AG09319 (cell line): ENCODE measurements at regions not wholly inside any gene's neighbourhood (a gene's known extent, or its start where the extent isn't known, plus 50 kb on each side); places are given as distances from the start of the nearest gene placed in this dataset.
"Not testable (repeated sequence)": the region's sequence is repeated elsewhere in the genome, so short reads cannot be mapped to it uniquely, and the experiment has no call there.

Experiments used
- DNase-seq: peaks from one replicate; pipeline ENCODE4 v3.0.0-alpha.2; 2010; ENCODE audit warnings: low read depth; ENCODE audit errors: extremely low read depth
- TF ChIP-seq, protein P1 (sequence below): IDR thresholded peaks from 2 replicates; pipeline ENCODE4 v1.5.1; 2011; ENCODE audit warnings: low read depth, mild to moderate bottlenecking, inconsistent platforms, low read length, moderate library complexity

DNA sequence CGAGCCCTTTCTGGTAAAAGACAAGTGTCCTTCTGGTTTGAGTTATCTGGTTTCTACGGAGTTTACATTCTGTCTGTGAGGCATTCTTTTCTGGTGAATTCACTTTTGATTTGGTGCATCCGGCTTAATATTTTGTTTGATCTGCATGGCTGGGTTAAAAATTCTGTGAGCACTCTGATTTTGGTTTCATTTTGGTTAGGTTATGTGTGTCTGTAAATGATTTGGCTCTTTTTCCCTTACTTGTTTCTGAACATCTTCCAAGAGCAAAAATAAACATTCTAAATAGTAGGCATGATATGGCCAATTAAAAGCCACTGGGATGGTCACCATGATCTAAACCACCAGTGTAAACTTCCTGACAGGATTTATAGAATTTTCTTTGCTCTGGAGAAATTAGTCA is 85.7 kb upstream of the PTPN13 start:
- DNase-seq = peak; percentile 63
- TF ChIP-seq, protein P1, sequence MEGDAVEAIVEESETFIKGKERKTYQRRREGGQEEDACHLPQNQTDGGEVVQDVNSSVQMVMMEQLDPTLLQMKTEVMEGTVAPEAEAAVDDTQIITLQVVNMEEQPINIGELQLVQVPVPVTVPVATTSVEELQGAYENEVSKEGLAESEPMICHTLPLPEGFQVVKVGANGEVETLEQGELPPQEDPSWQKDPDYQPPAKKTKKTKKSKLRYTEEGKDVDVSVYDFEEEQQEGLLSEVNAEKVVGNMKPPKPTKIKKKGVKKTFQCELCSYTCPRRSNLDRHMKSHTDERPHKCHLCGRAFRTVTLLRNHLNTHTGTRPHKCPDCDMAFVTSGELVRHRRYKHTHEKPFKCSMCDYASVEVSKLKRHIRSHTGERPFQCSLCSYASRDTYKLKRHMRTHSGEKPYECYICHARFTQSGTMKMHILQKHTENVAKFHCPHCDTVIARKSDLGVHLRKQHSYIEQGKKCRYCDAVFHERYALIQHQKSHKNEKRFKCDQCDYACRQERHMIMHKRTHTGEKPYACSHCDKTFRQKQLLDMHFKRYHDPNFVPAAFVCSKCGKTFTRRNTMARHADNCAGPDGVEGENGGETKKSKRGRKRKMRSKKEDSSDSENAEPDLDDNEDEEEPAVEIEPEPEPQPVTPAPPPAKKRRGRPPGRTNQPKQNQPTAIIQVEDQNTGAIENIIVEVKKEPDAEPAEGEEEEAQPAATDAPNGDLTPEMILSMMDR = no peak

DNA sequence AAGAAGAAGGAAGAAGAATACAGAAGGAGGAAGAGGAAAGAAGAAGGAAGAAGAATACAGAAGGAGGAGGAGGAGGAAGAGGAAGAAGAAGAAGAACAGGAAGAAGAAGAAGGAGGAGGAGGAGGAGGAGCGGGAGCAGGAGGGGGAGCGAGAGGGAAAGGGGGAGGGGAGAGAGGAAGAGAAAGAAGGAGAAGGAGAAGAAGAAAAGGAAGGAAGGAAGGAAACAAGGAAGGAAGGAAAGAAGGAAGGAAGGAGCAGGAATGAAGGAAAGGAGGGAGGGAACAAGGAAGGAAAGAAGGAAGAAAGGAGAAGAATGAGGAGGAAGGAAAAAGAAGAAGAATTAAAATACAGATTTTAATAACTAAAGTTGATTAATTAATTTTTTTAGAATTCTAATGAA is 82.5 kb upstream of the PTPN13 start:
- DNase-seq = no peak
- TF ChIP-seq, protein P1 = no peak

DNA sequence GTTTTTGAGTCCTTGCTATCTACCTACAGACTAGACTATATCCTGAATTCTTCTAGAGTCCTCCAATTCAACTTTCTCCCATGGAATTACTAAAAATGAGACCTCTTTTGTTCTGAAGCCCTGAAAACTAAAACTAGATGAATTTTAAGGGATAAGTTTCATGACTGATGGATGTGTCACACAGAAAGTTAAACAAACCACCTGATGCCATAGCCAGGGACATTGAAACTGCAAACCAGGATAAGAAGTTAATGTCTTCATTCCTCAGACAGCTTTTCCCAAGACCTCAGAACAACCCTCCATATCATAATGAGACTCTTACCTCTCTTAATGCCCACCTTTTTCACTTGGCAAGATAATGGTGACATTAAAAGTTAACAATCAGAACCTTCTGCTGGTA is 81.5 kb upstream of the PTPN13 start:
- no peak for DNase-seq
- TF ChIP-seq, protein P1 = no peak

DNA sequence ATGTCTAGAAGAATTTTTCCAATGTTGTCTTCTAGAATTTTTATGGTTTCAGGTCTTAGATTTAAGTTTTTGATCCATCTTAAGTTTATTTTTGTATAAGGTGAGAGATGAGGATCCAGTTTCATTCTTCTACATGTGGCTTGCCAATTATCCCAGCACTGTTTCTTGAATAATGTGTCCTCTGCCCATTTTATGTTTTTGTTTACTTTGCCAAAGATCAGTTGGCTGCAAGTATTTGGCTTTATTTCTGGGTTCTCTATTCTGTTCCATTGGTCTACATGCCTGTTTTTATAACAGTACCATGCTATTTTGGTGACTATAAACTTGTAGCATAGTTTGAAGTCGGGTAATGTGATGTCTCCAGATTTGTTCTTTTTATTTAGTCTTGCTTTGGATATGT is 78.2 kb upstream of the PTPN13 start:
- not testable (repeated sequence) for DNase-seq

DNA sequence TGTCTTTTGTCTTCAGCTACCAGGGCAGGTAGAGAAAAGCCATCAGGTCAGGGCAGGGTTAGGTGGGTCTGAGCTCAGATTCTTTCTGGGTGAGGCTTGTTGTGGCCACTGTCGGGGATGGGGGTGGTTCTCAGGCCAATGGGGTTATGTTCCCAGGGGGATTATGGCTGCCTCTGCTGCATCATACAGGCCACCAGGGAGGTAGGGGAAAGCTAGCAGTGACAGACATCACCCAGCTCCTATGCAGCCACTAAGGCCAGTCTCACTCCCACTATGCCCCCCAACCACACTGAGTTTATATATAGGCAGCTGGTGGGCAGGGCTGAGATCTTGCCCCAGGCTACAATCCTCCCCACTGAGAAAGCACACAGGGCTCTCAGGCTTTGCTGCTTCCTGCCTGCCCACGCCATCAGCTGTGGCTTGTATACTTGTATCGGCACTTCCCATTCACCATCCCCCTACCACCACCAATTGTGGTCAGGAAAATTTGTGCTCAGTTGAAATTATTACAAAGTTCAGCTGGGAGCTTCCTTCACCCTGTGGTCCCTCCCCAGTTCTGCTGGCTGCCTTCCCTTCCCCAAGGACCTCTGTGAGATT is 72.6 kb upstream of the PTPN13 start:
- no peak for DNase-seq
- TF ChIP-seq, protein P1 = no peak

DNA sequence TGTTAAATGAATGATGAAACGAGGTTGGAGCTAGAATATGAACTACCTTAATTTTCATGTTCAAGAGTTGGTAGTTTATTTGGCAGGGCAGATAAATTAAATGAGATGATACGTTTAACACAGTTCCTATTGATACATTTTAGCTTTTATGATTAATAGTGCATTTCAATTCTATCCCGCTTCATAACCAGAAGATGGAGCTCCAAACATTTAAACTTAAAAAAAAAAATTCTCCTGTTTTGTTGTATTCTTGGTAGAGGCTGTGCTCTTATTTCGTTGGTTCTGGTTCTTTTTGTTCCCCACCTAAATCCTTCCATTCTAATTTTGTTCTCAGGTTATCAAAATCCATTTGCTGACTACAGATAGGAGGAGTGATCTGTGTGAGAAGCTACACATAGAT is 71.8 kb upstream of the PTPN13 start:
- no peak for DNase-seq
- TF ChIP-seq, protein P1 = peak; percentile 28

DNA sequence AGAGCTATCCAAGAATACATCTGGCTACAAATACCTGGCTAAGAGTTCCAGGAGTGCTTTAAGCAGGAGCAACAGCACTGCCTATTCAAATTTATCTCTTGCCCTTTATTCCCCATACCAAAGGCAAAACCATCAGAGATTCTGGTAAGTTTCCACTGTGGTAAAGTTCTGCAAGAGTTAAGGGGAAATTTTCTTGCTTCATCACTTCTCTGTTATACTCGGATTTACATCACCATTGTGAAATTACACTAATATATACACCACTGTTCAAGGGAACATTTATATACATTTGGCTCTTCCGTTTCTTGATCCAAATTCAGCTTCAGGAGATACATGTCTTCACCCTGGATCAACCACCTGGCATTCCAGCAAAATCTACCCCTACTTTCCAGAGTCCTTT is 70.8 kb upstream of the PTPN13 start:
- no peak for DNase-seq
- TF ChIP-seq, protein P1 = no peak

DNA sequence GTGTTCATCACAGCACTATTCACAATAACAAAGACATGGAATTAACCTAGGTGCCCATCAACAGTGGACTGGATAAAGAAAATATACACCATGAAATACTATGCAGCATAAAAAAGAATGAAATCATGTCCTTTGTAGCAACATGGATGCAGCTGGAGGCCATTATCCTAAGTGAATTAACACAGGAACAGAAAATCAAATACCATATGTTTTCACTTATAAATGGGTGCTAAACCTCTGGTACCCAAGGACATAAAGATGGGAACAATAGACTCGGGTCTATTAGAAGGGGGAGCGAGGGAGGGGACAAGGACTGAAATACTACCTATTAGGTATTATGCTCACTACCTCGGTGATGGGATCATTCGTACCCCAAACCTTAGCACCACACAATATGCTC is 66.4 kb upstream of the PTPN13 start:
- not testable (repeated sequence) for DNase-seq

DNA sequence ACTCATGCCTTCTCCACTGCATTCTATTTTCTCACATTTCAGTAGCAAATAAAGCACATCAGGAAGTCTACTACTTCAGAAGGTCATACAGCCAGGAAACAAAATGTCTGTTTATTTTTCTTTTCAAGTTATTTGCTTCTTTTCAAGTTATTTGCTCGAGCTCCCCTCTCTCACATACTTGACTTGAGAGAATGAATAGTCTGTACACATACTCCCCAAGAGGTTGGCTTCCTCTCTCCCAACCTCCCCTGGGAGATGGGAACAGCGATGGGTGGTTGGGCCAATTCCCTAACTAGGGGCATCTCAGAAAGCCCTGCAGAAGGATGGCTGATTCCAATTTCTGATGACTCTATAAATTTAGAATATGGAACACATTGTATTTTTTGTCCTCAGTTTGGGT is 64.7 kb upstream of the PTPN13 start:
- no peak for DNase-seq
- TF ChIP-seq, protein P1 = no peak
